Smooth muscle cell (in vitro differentiated cells): ENCODE measurements at regions not wholly inside any gene's neighbourhood (a gene's known extent, or its start where the extent isn't known, plus 50 kb on each side); places are given as distances from the start of the nearest gene placed in this dataset.

Source experiments
- DNase-seq: peaks from one replicate; lab custom pipeline; 2025; ENCODE audit not compliant: unreplicated experiment; lab: John Stamatoyannopoulos, UW
- H2AFZ ChIP-seq: fragments of 200-600 bp; sonication (generic); 2 replicates; pipeline ENCODE4 v1.6.0; 2016; ENCODE audit warnings: antibody characterized with exemption, low read depth, mild to moderate bottlenecking
- H3F3A ChIP-seq: fragments of 200-600 bp; sonication (generic); 2 replicates; pipeline ENCODE4 v1.6.0; 2017; ENCODE audit warnings: antibody characterized with exemption, low read depth
- H3K27ac ChIP-seq: fragments of 200-600 bp; sonication (generic); 2 replicates; pipeline ENCODE4 v1.5.1; 2016; ENCODE audit warnings: low read depth, mild to moderate bottlenecking
- H3K27me3 ChIP-seq: fragments of 200-600 bp; sonication (generic); 2 replicates; pipeline ENCODE4 v1.6.1; 2016; ENCODE audit warnings: low read depth, mild to moderate bottlenecking
- H3K36me3 ChIP-seq: fragments of 200-600 bp; sonication (generic); 2 replicates; pipeline ENCODE4 v1.5.1; 2016; ENCODE audit warnings: low read depth
- H3K4me1 ChIP-seq: fragments of 200-600 bp; sonication (generic); 2 replicates; pipeline ENCODE4 v1.5.1; 2016; ENCODE audit warnings: low read depth
- H3K4me2 ChIP-seq: fragments of 200-600 bp; sonication (generic); 2 replicates; pipeline ENCODE4 v1.6.0; 2016; ENCODE audit warnings: mild to moderate bottlenecking
- H3K4me3 ChIP-seq: fragments of 200-600 bp; sonication (generic); 2 replicates; pipeline ENCODE4 v1.5.1; 2016; ENCODE audit warnings: mild to moderate bottlenecking
- H3K79me2 ChIP-seq: fragments of 200-600 bp; sonication (generic); 2 replicates; pipeline ENCODE4 v1.6.0; 2016; ENCODE audit warnings: low read depth, mild to moderate bottlenecking
- H3K9ac ChIP-seq: fragments of 200-600 bp; sonication (generic); 2 replicates; pipeline ENCODE4 v1.6.0; 2016; ENCODE audit warnings: low read depth
- H3K9me3 ChIP-seq: fragments of 200-600 bp; sonication (generic); replicated peaks from 2 replicates; pipeline ENCODE4 v1.5.1; 2016; ENCODE audit warnings: low read depth
- H4K20me1 ChIP-seq: fragments of 200-600 bp; sonication (generic); 2 replicates; pipeline ENCODE4 v1.6.0; 2016; ENCODE audit warnings: low read depth
- WGBS: methylation state at CpG from one replicate; pipeline ENCODE4 v1.1.7; 2016; ENCODE audit warnings: low lambda C conversion rate; 5-methylcytosine and 5-hydroxymethylcytosine counted together
- TF ChIP-seq, protein P1 (sequence below): fragments of 200-600 bp; sonication (generic); IDR thresholded peaks from 2 replicates; pipeline ENCODE4 v1.5.1; 2017; ENCODE audit warnings: borderline replicate concordance, mild to moderate bottlenecking, antibody characterized with exemption; ENCODE audit not compliant: insufficient read depth, poor library complexity, severe bottlenecking

DNA sequence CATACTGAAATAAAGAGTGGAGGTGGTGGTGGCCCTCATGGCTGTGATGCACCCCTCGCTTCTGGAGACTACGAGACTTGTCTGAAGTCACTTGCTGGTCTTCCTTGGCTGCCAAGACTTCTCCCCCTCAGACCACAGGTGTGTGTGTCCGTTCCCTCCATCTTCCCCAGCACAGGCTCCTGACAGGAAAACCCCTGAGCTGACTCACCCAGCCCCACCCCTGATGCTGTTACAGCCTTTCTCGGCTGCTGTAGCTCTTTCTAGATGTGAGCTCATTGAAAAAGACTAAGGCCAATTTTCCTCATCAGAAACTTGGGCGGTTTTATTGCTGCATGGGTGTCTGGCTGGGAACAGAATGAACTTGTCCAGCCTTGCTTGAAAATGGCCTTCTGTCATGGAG lies 296.9 kb downstream of the TMEM114 start:
- Histone ChIP-seq H3K4me2 (no peak overlapping the region), H3F3A (no peaks in the 10 kb centered on the region), H3K4me1 (no peaks in the 10 kb centered on the region), H4K20me1 (no peaks in the 10 kb centered on the region), H3K27ac (no peak overlapping the region), H3K36me3 (no peaks in the 10 kb centered on the region), H2AFZ (no peak overlapping the region), H3K4me3 (no peak overlapping the region), H3K9me3 (no peaks in the 10 kb centered on the region), H3K79me2 (no peaks in the 10 kb centered on the region), H3K9ac (no peak overlapping the region), H3K27me3 (no peaks in the 10 kb centered on the region)
- TF ChIP-seq, protein P1, sequence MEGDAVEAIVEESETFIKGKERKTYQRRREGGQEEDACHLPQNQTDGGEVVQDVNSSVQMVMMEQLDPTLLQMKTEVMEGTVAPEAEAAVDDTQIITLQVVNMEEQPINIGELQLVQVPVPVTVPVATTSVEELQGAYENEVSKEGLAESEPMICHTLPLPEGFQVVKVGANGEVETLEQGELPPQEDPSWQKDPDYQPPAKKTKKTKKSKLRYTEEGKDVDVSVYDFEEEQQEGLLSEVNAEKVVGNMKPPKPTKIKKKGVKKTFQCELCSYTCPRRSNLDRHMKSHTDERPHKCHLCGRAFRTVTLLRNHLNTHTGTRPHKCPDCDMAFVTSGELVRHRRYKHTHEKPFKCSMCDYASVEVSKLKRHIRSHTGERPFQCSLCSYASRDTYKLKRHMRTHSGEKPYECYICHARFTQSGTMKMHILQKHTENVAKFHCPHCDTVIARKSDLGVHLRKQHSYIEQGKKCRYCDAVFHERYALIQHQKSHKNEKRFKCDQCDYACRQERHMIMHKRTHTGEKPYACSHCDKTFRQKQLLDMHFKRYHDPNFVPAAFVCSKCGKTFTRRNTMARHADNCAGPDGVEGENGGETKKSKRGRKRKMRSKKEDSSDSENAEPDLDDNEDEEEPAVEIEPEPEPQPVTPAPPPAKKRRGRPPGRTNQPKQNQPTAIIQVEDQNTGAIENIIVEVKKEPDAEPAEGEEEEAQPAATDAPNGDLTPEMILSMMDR, result no peak
- 77% methylated on average over 5 of the region's 5 CpGs for WGBS
- DNase-seq, result no peak

DNA sequence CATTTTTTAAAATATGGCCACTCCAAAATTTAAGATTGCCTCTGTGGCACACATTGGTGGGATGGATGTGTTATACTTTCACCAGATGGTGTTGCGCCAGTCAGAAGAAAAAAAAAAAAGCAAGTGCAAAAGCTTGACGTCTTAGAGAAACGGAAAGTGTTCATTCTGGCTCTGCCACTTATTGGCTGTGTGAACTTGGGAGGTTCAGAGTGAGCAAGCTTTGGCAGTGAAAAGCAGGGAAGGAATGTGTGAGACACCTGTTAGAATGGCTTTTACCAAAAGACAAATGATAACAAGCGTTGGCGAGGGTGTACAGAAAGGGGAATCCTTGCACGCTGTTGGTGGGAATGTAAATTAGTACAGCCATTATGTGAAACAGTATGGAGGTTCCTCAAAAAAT lies 298.0 kb downstream of the TMEM114 start:
- no peaks in the 10 kb centered on the region for H4K20me1 ChIP-seq
- no peak overlapping the region for H3K9ac ChIP-seq
- no peak overlapping the region for H3K27ac ChIP-seq
- no peaks in the 10 kb centered on the region for H3K79me2 ChIP-seq
- WGBS, result 90% methylated on average over 6 of the region's 6 CpGs
- TF ChIP-seq, protein P1, result no peak
- DNase-seq, result no peak
- no peaks in the 10 kb centered on the region for H3K36me3 ChIP-seq
- no peak overlapping the region for H3K4me2 ChIP-seq
- H3K4me1 ChIP-seq, result no peaks in the 10 kb centered on the region
- no peaks in the 10 kb centered on the region for H3K9me3 ChIP-seq
- no peaks in the 10 kb centered on the region for H3K27me3 ChIP-seq
- no peaks in the 10 kb centered on the region for H3F3A ChIP-seq
- no peak overlapping the region for H3K4me3 ChIP-seq
- H2AFZ ChIP-seq, result no peak overlapping the region

DNA sequence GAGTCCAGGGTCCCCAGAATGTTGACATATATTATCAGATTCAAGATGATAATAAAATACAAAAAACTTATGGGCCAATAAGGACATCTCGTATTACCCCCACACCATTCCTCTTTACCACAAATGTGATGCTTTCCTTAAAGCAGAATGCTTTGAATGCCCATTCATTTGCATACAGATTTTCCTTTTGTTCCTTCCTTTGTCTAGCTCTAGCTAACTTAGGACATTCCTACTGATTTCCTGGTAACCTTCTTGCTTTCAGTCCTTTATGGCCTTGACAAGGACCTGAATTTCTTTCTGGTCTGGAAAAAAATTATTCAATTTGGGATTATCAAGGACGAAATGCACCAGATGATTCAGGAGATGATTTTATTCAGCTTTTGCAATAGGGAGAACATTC lies 304.0 kb downstream of the TMEM114 start:
- Histone ChIP-seq H3K36me3 (no peaks in the 10 kb centered on the region), H3K9ac (no peak overlapping the region), H3K79me2 (no peaks in the 10 kb centered on the region), H3K27me3 (no peaks in the 10 kb centered on the region), H3K4me1 (no peaks in the 10 kb centered on the region), H3K9me3 (no peaks in the 10 kb centered on the region), H4K20me1 (no peaks in the 10 kb centered on the region), H2AFZ (no peak overlapping the region), H3K4me2 (no peak overlapping the region), H3F3A (no peaks in the 10 kb centered on the region), H3K27ac (no peak overlapping the region), H3K4me3 (no peak overlapping the region)
- 65% methylated on average over 2 of the region's 2 CpGs for WGBS
- TF ChIP-seq, protein P1, result no peak
- no peak for DNase-seq

DNA sequence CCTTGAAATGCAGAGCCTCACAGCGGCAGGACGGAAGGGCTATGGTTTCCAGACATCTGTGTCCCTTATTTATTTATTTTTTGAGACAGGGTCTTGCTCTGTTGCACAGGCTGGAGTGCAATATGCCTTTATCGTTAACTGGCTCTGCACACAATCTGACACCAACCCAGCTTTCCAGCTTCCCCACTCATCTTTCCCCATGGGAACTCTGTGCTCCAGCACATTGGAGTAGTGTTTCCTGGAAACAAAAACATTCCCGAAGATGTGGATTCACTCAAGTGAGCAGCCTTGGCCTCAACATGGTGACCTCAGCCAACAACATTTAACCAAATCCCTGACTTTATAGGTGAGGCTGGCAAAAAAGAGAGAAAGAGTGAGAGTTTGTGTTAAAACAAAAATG lies 307.1 kb downstream of the TMEM114 start:
- WGBS, result 68% methylated on average over 4 of the region's 4 CpGs

More for the DNA sequence above, 307.1 kb downstream of the TMEM114 start:
- Histone ChIP-seq H3K9me3 (no peaks in the 10 kb centered on the region), H2AFZ (no peak overlapping the region), H4K20me1 (no peaks in the 10 kb centered on the region), H3K9ac (no peak overlapping the region), H3K79me2 (no peaks in the 10 kb centered on the region), H3K27me3 (no peaks in the 10 kb centered on the region), H3F3A (no peaks in the 10 kb centered on the region), H3K27ac (no peak overlapping the region), H3K36me3 (no peaks in the 10 kb centered on the region), H3K4me2 (no peak overlapping the region), H3K4me1 (no peaks in the 10 kb centered on the region), H3K4me3 (no peak overlapping the region)
- DNase-seq, result no peak
- TF ChIP-seq, protein P1, result no peak
